Upper lobe of right lung (tissue), 1 donor: ENCODE measurements at regions not wholly inside any gene's neighbourhood (a gene's known extent, or its start where the extent isn't known, plus 50 kb on each side); places are given as distances from the start of the nearest gene placed in this dataset.
"Not testable (repeated sequence)": the region's sequence is repeated elsewhere in the genome, so short reads cannot be mapped to it uniquely, and the experiment has no call there.

Source experiments
- ATAC-seq: fragments of 200-7000 bp; cut with Tn5 transposase; one replicate; pipeline ENCODE4 v1.9.1; 2020; ENCODE audit warnings: mild to moderate bottlenecking, moderate library complexity
- DNase-seq: peaks from one replicate; pipeline ENCODE4 v3.0.0-alpha.2; 2020
- H3K27ac ChIP-seq: fragments of 200-600 bp; one replicate; pipeline ENCODE4 v1.8.0; 2022
- H3K27me3 ChIP-seq: fragments of 200-600 bp; one replicate; pipeline ENCODE4 v1.8.0; 2022; ENCODE audit warnings: mild to moderate bottlenecking
- H3K36me3 ChIP-seq: fragments of 200-600 bp; one replicate; pipeline ENCODE4 v1.8.0; 2022
- H3K4me1 ChIP-seq: fragments of 200-600 bp; one replicate; pipeline ENCODE4 v1.8.0; 2022
- H3K4me3 ChIP-seq: fragments of 200-600 bp; one replicate; pipeline ENCODE4 v1.8.0; 2022; ENCODE audit warnings: mild to moderate bottlenecking
- H3K9me3 ChIP-seq: fragments of 200-600 bp; one replicate; pipeline ENCODE4 v1.8.0; 2022
- CTCF ChIP-seq: fragments of 200-600 bp; IDR thresholded peaks from one replicate; pipeline ENCODE4 v1.8.0; 2022; ENCODE audit warnings: antibody characterized with exemption
- intact Hi-C: fragments of 100-400 bp; cut with DNase I; formaldehyde crosslinking; loops from one replicate; pipeline ENCODE4 v1.11.0; 2022
- donor health status: DM: no; HTN: yes; CAD: no; lungs with severe emphysema.

- Histone ChIP-seq H3K36me3 (no peaks in the 10 kb centered on the region), H3K9me3 (no peaks in the 10 kb centered on the region), H3K27ac (no peak overlapping the region), H3K4me1 (no peaks in the 10 kb centered on the region), H3K4me3 (no peak overlapping the region), H3K27me3 (no peaks in the 10 kb centered on the region)
- TF ChIP-seq CTCF, result no peak
- DNase-seq, result no peak
- no peak for ATAC-seq
- intact Hi-C loops, result no loop called here
These were observed 752.5 kb upstream of the SLITRK5 start for GRCh38 chr13:86918682-86919081.

- H3K27ac ChIP-seq, result no peak overlapping the region
- H3K27me3 ChIP-seq, result no peaks in the 10 kb centered on the region
- no peaks in the 10 kb centered on the region for H3K36me3 ChIP-seq
- DNase-seq, result no peak
- H3K9me3 ChIP-seq, result no peaks in the 10 kb centered on the region
- no peak overlapping the region for H3K4me3 ChIP-seq
- H3K4me1 ChIP-seq, result no peaks in the 10 kb centered on the region
- TF ChIP-seq CTCF, result no peak
- no peak for ATAC-seq
- intact Hi-C loops, result no loop called here
These were observed 750.2 kb upstream of the SLITRK5 start for GRCh38 chr13:86920961-86921360.

GRCh38 chr13:86922936-86923335, 748.2 kb upstream of the SLITRK5 start:
- no peak for DNase-seq

GRCh38 chr13:86926916-86927315, 744.3 kb upstream of the SLITRK5 start:
- intact Hi-C loops, H3K27ac ChIP-seq, H3K4me1 ChIP-seq, H3K4me3 ChIP-seq, H3K27me3 ChIP-seq, H3K9me3 ChIP-seq, ATAC-seq, H3K36me3 ChIP-seq, DNase-seq: not testable (repeated sequence)

More at GRCh38 chr13:86922936-86923335, 748.2 kb upstream of the SLITRK5 start:
- intact Hi-C loops, result no loop called here
- Histone ChIP-seq H3K27me3 (no peaks in the 10 kb centered on the region), H3K9me3 (no peaks in the 10 kb centered on the region), H3K4me1 (no peaks in the 10 kb centered on the region), H3K27ac (no peak overlapping the region), H3K4me3 (no peak overlapping the region), H3K36me3 (no peaks in the 10 kb centered on the region)
- no peak for TF ChIP-seq CTCF
- ATAC-seq, result no peak

- Histone ChIP-seq H3K4me3 (no peak overlapping the region), H3K9me3 (no peaks in the 10 kb centered on the region), H3K36me3 (no peaks in the 10 kb centered on the region), H3K4me1 (no peaks in the 10 kb centered on the region), H3K27me3 (no peaks in the 10 kb centered on the region), H3K27ac (no peak overlapping the region)
- DNase-seq (no peak), ATAC-seq (no peak)
- intact Hi-C loops, result no loop called here
- no peak for TF ChIP-seq CTCF
These were observed 738.3 kb upstream of the SLITRK5 start for GRCh38 chr13:86932776-86933334.

GRCh38 chr13:86933676-86934075, 737.5 kb upstream of the SLITRK5 start:
- Histone ChIP-seq H3K27me3 (no peaks in the 10 kb centered on the region), H3K9me3 (no peaks in the 10 kb centered on the region), H3K4me3 (no peak overlapping the region), H3K4me1 (no peaks in the 10 kb centered on the region), H3K36me3 (no peaks in the 10 kb centered on the region), H3K27ac (no peak overlapping the region)
- intact Hi-C loops, result no loop called here
- ATAC-seq (no peak), DNase-seq (no peak)
- TF ChIP-seq CTCF, result no peak
